Heart left ventricle (tissue), 16 donors: ENCODE measurements at regions not wholly inside any gene's neighbourhood (a gene's known extent, or its start where the extent isn't known, plus 50 kb on each side); places are given as distances from the start of the nearest gene placed in this dataset.

Experiments used
- ATAC-seq, 4 donors: fragments of 200-7000 bp; cut with Tn5 transposase; one replicate each; pipeline ENCODE4 v1.9.1; 2020 to 2022; ENCODE audit warnings: moderate library complexity in 4 of 4, mild to moderate bottlenecking in 3 of 4, moderate number of reproducible peaks in 1 of 4
- DNase-seq, 5 donors: peaks; one replicate each; pipeline ENCODE4 v3.0.0-alpha.2; 2020
- H3K27ac ChIP-seq, 12 donors: fragments of 200-600 bp; sonication (generic) in 4 of 12; one replicate each; pipeline versions ENCODE4 v1.5.0 to v1.8.0; 2016 to 2022; ENCODE audit warnings: mild to moderate bottlenecking in 2 of 12
- H3K27me3 ChIP-seq, 9 donors: fragments of 200-600 bp; sonication (generic) in 2 of 9; one replicate each; pipeline versions ENCODE4 v1.5.1 to v1.8.0; 2016 to 2022; ENCODE audit warnings: mild to moderate bottlenecking in 3 of 9
- H3K36me3 ChIP-seq, 9 donors: fragments of 200-600 bp; sonication (generic) in 2 of 9; one replicate each; pipeline versions ENCODE4 v1.5.0 to v1.8.0; 2018 to 2022; ENCODE audit warnings: mild to moderate bottlenecking in 2 of 9
- H3K4me1 ChIP-seq, 12 donors: fragments of 200-600 bp; sonication (generic) in 4 of 12; one replicate each; pipeline versions ENCODE4 v1.5.0 to v1.8.0; 2016 to 2022; ENCODE audit warnings: mild to moderate bottlenecking in 3 of 12
- H3K4me3 ChIP-seq, 12 donors: fragments of 200-600 bp; sonication (generic) in 4 of 12; one replicate each; pipeline versions ENCODE4 v1.5.0 to v1.8.0; 2017 to 2022; ENCODE audit warnings: mild to moderate bottlenecking in 9 of 12, moderate library complexity in 4 of 12
- H3K9me3 ChIP-seq, 12 donors: fragments of 200-600 bp; sonication (generic) in 4 of 12; one replicate each; pipeline versions ENCODE4 v1.5.0 to v1.8.0; 2016 to 2022; ENCODE audit warnings: mild to moderate bottlenecking in 1 of 12
- POLR2A ChIP-seq, 2 donors: fragments of 450-650 bp; IDR thresholded peaks; one replicate each; pipeline ENCODE4 v1.6.1; 2017; ENCODE audit warnings: antibody characterized with exemption in 2 of 2, mild to moderate bottlenecking in 2 of 2, moderate library complexity in 2 of 2
- WGBS, 4 donors: extraction: QIAGEN DNeasy Blood & Tissue Kit in 2 of 4; methylation state at CpG; one replicate each; pipeline versions ENCODE4 v1.1.5 to v1.1.7; 2013 to 2018; 5-methylcytosine and 5-hydroxymethylcytosine counted together
- intact Hi-C, 10 donors: fragments of 100-400 bp; cut with DNase I; formaldehyde crosslinking; loops; one replicate each; pipeline versions ENCODE4 v1.11.1 to v1.14.2; 2022
- TF ChIP-seq, protein P1 (sequence below), 12 donors: fragments of 200-600 bp; sonication (generic) in 4 of 12; IDR thresholded peaks; one replicate each; pipeline versions ENCODE4 v1.5.0 to v1.8.0; 2018 to 2022; ENCODE audit warnings: antibody characterized with exemption in 12 of 12, mild to moderate bottlenecking in 5 of 12
- donor health status: ischemic (EF 13 %, LVEDD 7.1; RV severe dilation, severe dysfunction).
- donor health status: healthy with polysubstance abuse.
- donor health status: DM: no; HTN: yes; CAD: no.
- donor health status: DM: no; HTN: no; CAD: no.
- donor health status: ischemic (EF 25% LVEDD 6.9; RV normal size, moderate dysfunction).
- donor health status: ischemic (EF 25% LVEDD 5.7; RV mildly dilated, moderate dysfunction).
- donor health status: healthy.
- donor health status: DM: yes; HTN: yes; CAD: no.
- donor health status: ischemic (EF 35%, LVEDD 5.7; RV mildly dilated, moderate dysfunction).
- donor health status: nonischemic (EF 11% LVEDD 7.7; RV severe dilation, severe dysfunction).
- donor health status: DM: yes; HTN: yes; CAD: no.
- donor health status: PGD.
- donor health status: ischemic (EF 29% LVEDD 5.4; RV normal size, mild dysfunction).
- donor health status: nonischemic (EF 23%, LVEDD 6.1; RV moderate dilation, normal function).

DNA sequence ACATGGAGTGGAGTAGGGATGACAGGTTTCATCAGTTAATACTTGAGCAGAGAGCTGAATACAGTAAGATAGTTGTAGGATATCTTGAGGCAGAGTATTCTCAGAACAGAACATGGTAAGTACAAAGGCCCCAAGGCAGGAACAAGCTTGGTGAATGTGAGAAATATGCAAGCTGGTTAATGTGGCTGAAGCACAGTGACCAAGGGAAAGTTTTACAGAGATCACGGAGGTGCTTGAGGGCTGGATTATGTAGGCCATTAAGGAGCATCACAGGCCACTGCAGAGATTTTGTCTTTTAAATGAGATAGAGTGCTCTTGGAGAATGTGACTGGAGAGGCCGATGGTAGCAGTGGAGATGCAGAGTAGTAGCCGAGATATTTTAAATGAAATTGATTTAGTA, 54.0 kb upstream of the BOLA1 start:
- intact Hi-C loops = no loop called here
- H3K36me3 ChIP-seq = peaks cover 0 to 7% (median 0%) of the 10 kb centered on the region in 9 donors
- 57 to 78% (median 66%) methylated on average over 3 of the region's 3 CpGs for WGBS, 4 donors
- ATAC-seq = no peak
- no peak for DNase-seq
- H3K27me3 ChIP-seq = no peaks in the 10 kb centered on the region
- H3K27ac ChIP-seq = peak overlapping the region in 1 of 12 donors; percentile 39
- peak overlapping the region in 1 of 12 donors; percentile 59 for H3K4me3 ChIP-seq
- H3K9me3 ChIP-seq = no peaks in the 10 kb centered on the region
- peaks cover 5 to 65% (median 40%) of the 10 kb centered on the region in 12 donors for H3K4me1 ChIP-seq
- TF ChIP-seq POLR2A (IDR thresholded peaks at IDR 0.05) = no peak
- TF ChIP-seq, protein P1, sequence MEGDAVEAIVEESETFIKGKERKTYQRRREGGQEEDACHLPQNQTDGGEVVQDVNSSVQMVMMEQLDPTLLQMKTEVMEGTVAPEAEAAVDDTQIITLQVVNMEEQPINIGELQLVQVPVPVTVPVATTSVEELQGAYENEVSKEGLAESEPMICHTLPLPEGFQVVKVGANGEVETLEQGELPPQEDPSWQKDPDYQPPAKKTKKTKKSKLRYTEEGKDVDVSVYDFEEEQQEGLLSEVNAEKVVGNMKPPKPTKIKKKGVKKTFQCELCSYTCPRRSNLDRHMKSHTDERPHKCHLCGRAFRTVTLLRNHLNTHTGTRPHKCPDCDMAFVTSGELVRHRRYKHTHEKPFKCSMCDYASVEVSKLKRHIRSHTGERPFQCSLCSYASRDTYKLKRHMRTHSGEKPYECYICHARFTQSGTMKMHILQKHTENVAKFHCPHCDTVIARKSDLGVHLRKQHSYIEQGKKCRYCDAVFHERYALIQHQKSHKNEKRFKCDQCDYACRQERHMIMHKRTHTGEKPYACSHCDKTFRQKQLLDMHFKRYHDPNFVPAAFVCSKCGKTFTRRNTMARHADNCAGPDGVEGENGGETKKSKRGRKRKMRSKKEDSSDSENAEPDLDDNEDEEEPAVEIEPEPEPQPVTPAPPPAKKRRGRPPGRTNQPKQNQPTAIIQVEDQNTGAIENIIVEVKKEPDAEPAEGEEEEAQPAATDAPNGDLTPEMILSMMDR (IDR thresholded peaks at IDR 0.05) = no peak

DNA sequence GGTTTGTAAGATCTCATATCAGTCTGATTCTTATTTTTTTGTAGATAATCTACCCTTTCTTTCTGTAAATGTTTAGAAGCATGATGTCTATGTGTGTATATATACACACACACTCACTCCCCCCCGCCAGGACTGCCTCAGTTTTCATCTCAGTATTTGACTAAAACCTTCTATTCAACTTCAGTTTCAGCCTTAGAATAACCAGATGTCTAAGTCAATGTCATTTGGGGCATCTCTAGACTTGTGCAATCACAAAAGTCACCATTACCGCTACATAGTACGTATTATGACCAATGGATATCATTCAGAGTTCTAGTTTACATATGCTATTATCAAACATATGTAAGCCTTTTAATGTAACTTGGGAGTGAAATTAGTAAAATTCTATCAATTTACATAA, 53.3 kb upstream of the BOLA1 start:
- peaks cover 5 to 65% (median 40%) of the 10 kb centered on the region in 12 donors for H3K4me1 ChIP-seq
- WGBS, 4 donors = 91 to 96% (median 93%) methylated on average over 3 of the region's 3 CpGs
- DNase-seq = no peak
- intact Hi-C loops = no loop called here
- no peaks in the 10 kb centered on the region for H3K9me3 ChIP-seq
- H3K36me3 ChIP-seq = peaks cover 0 to 7% (median 0%) of the 10 kb centered on the region in 9 donors
- H3K27ac ChIP-seq = peak overlapping the region in 1 of 12 donors; percentile 39
- no peak for ATAC-seq
- H3K27me3 ChIP-seq = no peaks in the 10 kb centered on the region
- TF ChIP-seq POLR2A (IDR thresholded peaks at IDR 0.05) = no peak
- TF ChIP-seq, protein P1 (IDR thresholded peaks at IDR 0.05) = no peak
- peak overlapping the region in 1 of 12 donors; percentile 59 for H3K4me3 ChIP-seq

DNA sequence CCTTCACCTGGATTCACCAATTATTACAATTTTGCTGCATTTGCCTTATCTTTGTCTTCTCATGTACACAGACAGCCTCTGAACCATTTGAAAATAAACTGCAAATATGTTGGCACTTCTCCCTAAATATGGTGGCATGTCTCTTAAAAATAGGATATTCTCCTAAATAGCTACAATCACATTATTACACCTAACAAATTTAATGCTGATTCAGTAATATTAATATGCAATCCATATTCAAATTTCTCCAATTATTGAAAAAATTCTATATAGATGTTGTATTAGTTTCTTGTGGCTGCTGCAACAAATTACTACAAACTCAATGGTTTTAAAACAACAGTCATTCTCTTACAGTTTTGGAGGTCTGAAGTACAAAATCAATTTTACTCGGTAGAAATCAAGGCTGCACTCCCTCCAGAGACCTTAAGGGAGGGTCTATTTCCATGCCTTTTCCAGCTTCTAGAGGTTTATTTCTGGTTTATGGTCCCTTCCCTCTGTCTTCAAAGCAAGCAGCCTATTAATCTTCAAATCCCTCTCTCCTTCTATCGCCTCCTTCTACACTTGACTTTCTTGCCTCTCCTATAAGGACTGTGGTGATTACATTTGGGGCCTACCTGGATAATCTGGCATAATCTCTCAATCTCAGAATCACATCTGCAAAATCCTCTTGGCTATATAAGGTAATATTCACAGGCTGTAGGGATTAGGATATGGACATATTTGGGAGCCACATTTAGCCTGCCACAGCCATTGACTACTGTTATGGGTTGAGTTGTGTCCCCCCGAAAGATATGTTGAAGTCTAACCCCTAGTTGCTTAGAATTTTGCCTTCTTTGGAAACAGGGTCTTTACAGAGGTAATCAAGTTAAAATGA, 52.5 kb upstream of the BOLA1 start:
- H3K9me3 ChIP-seq = no peaks in the 10 kb centered on the region
- peaks cover 5 to 65% (median 40%) of the 10 kb centered on the region in 12 donors for H3K4me1 ChIP-seq
- ATAC-seq (no peak), DNase-seq (no peak)
- 81 to 94% (median 91%) methylated on average over 3 of the region's 3 CpGs for WGBS, 4 donors
- no peak overlapping the region for H3K27ac ChIP-seq
- TF ChIP-seq, protein P1 (IDR thresholded peaks at IDR 0.05) = no peak
- no peak for TF ChIP-seq POLR2A (IDR thresholded peaks at IDR 0.05)
- H3K4me3 ChIP-seq = no peak overlapping the region
- H3K36me3 ChIP-seq = peaks cover 0 to 7% (median 0%) of the 10 kb centered on the region in 9 donors
- H3K27me3 ChIP-seq = no peaks in the 10 kb centered on the region
- intact Hi-C loops = no loop called here

DNA sequence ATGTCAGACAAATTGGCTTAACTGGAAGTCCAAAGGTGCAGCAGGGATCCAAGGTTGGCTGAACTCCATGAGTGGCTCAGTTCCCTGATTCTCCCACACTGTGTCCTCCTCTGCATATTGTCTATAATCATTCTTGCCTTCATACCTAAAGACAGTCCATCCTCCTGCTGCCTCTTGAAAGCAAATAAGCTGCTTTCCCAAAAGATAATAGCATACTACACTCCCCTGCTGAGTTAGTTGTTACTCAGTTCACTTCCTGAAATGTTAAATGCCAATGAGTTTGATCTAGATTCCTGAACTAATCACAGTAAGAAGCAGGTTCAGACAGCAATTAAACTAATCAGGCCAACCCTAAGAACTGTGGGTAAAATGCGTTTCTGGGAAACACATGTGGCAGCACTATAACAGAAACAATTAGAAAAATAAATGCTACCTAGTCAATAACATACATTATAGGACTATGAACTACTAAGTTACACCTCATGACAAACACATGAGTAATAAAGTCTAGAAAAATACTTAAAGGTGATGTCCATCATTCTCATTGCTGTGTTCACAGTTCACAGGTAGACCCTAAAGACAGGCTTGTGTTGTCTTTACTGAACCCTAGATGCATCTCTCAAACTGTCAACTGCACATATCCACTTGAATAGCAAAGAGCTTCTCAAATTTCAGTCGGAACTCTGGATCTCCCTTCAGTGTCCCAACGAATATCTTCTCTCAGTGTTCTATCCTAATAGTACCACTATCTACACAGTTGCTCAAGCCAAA, 50.8 kb upstream of the BOLA1 start:
- 34 to 44% (median 36%) methylated on average over 3 of the region's 3 CpGs for WGBS, 4 donors

More for the DNA sequence above, 50.8 kb upstream of the BOLA1 start:
- Histone ChIP-seq H3K27me3 (no peaks in the 10 kb centered on the region), H3K9me3 (no peaks in the 10 kb centered on the region), H3K36me3 (peaks cover 0 to 7% (median 0%) of the 10 kb centered on the region in 9 donors), H3K4me3 (peak overlapping the region in 4 of 12 donors; percentile 54 to 67 (median 61)), H3K4me1 (peaks cover 5 to 65% (median 38%) of the 10 kb centered on the region in 12 donors), H3K27ac (peak overlapping the region in 1 of 12 donors; percentile 77)
- no peak for ATAC-seq
- no peak for DNase-seq
- intact Hi-C loops = no loop called here
- TF ChIP-seq, protein P1 (IDR thresholded peaks at IDR 0.05) = no peak
- TF ChIP-seq POLR2A (IDR thresholded peaks at IDR 0.05) = no peak
